HepG2 (cell line): ENCODE measurements at regions not wholly inside any gene's neighbourhood (a gene's known extent, or its start where the extent isn't known, plus 50 kb on each side); places are given as distances from the start of the nearest gene placed in this dataset.

Source experiments
- ARNT2 ChIP-seq: sonication (generic); formaldehyde crosslinking; IDR thresholded peaks from 2 replicates; pipeline ENCODE4 v1.8.0; 2022; ENCODE audit warnings: mild to moderate bottlenecking, low read depth, missing genetic modification reagents, moderate library complexity
- EP300 ChIP-seq, 3 experiments: sonication (generic) in 1 of 3; formaldehyde crosslinking in 1 of 3; IDR thresholded peaks; 2 replicates each; pipeline versions ENCODE4 v1.5.1 to v1.6.1; 2011 to 2020; ENCODE audit warnings: low read depth in 2 of 3, low read length in 2 of 3, borderline replicate concordance in 1 of 3, improper control_type of control experiment in 1 of 3, mild to moderate bottlenecking in 1 of 3, missing genetic modification reagents in 1 of 3, moderate library complexity in 1 of 3
- FOXO1 ChIP-seq: sonication (generic); formaldehyde crosslinking; IDR thresholded peaks from 2 replicates; pipeline ENCODE4 v1.4.0; 2020; ENCODE audit warnings: missing genetic modification reagents
- GFI1 ChIP-seq: sonication (generic); formaldehyde crosslinking; IDR thresholded peaks from 2 replicates; pipeline ENCODE4 v1.5.0; 2020; ENCODE audit warnings: missing genetic modification reagents, mild to moderate bottlenecking, borderline replicate concordance
- HHEX ChIP-seq: IDR thresholded peaks from 2 replicates; pipeline ENCODE4 v1.6.1; 2016; ENCODE audit warnings: control low read depth
- HMG20A ChIP-seq: IDR thresholded peaks from 2 replicates; pipeline ENCODE4 v1.6.1; 2016; ENCODE audit warnings: borderline replicate concordance
- MIER2 ChIP-seq: IDR thresholded peaks from 2 replicates; pipeline ENCODE4 v1.6.1; 2016; ENCODE audit warnings: missing biosample characterization, missing genetic modification reagents
- NR2F6 ChIP-seq, 2 experiments: IDR thresholded peaks; 2 replicates each; pipeline ENCODE4 v1.6.1; 2016; ENCODE audit warnings: antibody characterized with exemption in 1 of 2, mild to moderate bottlenecking in 1 of 2
- PTBP1 ChIP-seq: fragments of 200-400 bp; formaldehyde crosslinking; IDR thresholded peaks from 2 replicates; pipeline ENCODE4 v1.6.1; 2018; ENCODE audit warnings: low read length, low read depth; ENCODE audit not compliant: poor library complexity, severe bottlenecking
- TEAD3 ChIP-seq: optimal IDR thresholded peaks from 2 replicates; pipeline ENCODE3; 2016; ENCODE audit warnings: borderline replicate concordance
- ZBTB7A ChIP-seq: sonication (generic); formaldehyde crosslinking; IDR thresholded peaks from 2 replicates; pipeline ENCODE4 v1.8.0; 2022; ENCODE audit warnings: mild to moderate bottlenecking, missing genetic modification reagents
- ZBTB7B ChIP-seq: sonication (generic); formaldehyde crosslinking; IDR thresholded peaks from 2 replicates; pipeline ENCODE4 v1.4.0; 2020; ENCODE audit warnings: missing genetic modification reagents
- ZKSCAN1 ChIP-seq: fragments of 150-350 bp; IDR thresholded peaks from 2 replicates; pipeline ENCODE4 v1.6.1; 2014; ENCODE audit warnings: low read length
- ZNF207 ChIP-seq: fragments of 450-650 bp; IDR thresholded peaks from 2 replicates; pipeline ENCODE4 v1.6.1; 2016; ENCODE audit warnings: antibody characterized with exemption, borderline replicate concordance
- TF ChIP-seq, protein P1 (sequence below): sonication (generic); formaldehyde crosslinking; IDR thresholded peaks from 2 replicates; pipeline ENCODE4 v1.4.0; 2020; ENCODE audit warnings: mild to moderate bottlenecking, missing genetic modification reagents
- TF ChIP-seq, protein P2 (sequence below): sonication (generic); formaldehyde crosslinking; IDR thresholded peaks from 2 replicates; pipeline ENCODE4 v1.5.0; 2020; ENCODE audit warnings: missing genetic modification reagents
- TF ChIP-seq, protein P3 (sequence below): sonication (generic); formaldehyde crosslinking; IDR thresholded peaks from 2 replicates; pipeline ENCODE4 v1.8.0; 2022; ENCODE audit warnings: mild to moderate bottlenecking, missing genetic modification reagents, moderate library complexity
- TF ChIP-seq, protein P4 (sequence below): sonication (generic); formaldehyde crosslinking; IDR thresholded peaks from 2 replicates; pipeline ENCODE4 v1.5.1; 2020; ENCODE audit warnings: missing genetic modification reagents, mild to moderate bottlenecking, borderline replicate concordance
- TF ChIP-seq, protein P5 (sequence below): IDR thresholded peaks from 2 replicates; pipeline ENCODE4 v1.6.1; 2016

DNA sequence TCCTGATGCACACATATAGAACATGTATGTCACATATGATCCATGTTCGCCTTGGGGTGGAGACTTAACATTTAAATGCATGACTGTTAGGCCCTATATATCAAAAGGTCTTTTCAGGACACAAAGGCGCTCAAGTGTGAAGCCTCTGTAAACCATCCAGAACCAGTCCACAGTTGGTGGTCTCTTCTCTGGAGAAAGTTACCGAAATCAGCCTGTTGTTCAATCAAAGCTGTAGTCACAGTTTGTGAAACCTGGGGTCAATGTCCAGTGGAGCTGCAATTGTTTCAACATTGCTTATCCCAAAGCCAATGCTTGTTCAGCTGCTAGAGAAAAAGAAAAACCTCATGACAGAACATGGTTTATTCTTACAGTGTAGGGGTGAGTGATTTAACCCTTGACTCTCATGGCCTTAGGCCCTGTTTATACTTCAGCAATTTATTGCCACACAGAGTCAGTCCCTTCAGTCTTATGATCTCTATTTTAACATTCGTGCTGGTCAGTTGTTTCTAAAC is 193.6 kb upstream of the CST7 start (continued):
- TF ChIP-seq, protein P1, sequence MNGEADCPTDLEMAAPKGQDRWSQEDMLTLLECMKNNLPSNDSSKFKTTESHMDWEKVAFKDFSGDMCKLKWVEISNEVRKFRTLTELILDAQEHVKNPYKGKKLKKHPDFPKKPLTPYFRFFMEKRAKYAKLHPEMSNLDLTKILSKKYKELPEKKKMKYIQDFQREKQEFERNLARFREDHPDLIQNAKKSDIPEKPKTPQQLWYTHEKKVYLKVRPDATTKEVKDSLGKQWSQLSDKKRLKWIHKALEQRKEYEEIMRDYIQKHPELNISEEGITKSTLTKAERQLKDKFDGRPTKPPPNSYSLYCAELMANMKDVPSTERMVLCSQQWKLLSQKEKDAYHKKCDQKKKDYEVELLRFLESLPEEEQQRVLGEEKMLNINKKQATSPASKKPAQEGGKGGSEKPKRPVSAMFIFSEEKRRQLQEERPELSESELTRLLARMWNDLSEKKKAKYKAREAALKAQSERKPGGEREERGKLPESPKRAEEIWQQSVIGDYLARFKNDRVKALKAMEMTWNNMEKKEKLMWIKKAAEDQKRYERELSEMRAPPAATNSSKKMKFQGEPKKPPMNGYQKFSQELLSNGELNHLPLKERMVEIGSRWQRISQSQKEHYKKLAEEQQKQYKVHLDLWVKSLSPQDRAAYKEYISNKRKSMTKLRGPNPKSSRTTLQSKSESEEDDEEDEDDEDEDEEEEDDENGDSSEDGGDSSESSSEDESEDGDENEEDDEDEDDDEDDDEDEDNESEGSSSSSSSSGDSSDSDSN (CRISPR knock-in tag): peak; percentile 25; the same call in 1 of the 2 replicates
- TF ChIP-seq NR2F6 (IDR thresholded peaks at IDR 0.05): peak; percentile 80
- peak; percentile 71 for TF ChIP-seq NR2F6 (CRISPR knock-in tag; IDR thresholded peaks at IDR 0.05)
- 0 out of 2 replicates have a peak, but pooled peaks have one; percentile 42 for TF ChIP-seq ARNT2 (CRISPR knock-in tag)
- TF ChIP-seq HHEX: 0 out of 2 replicates have a peak, but pooled peaks have one; percentile 25
- no peak for TF ChIP-seq ZBTB7A
- peak in 1 of 2 experiments; percentile 79; a peak in 2 of 4 replicates for TF ChIP-seq EP300 (IDR thresholded peaks at IDR 0.05; ENCODE audit: low read depth in 2 of 2, low read length in 2 of 2)
- peak; percentile 63; the same call in 1 of the 2 replicates for TF ChIP-seq EP300 (CRISPR knock-in tag; IDR thresholded peaks at IDR 0.05; ENCODE audit: borderline replicate concordance)
- peak; percentile 78 for TF ChIP-seq ZKSCAN1
- peak; percentile 59 for TF ChIP-seq TEAD3 (CRISPR knock-in tag)
- TF ChIP-seq, protein P2, sequence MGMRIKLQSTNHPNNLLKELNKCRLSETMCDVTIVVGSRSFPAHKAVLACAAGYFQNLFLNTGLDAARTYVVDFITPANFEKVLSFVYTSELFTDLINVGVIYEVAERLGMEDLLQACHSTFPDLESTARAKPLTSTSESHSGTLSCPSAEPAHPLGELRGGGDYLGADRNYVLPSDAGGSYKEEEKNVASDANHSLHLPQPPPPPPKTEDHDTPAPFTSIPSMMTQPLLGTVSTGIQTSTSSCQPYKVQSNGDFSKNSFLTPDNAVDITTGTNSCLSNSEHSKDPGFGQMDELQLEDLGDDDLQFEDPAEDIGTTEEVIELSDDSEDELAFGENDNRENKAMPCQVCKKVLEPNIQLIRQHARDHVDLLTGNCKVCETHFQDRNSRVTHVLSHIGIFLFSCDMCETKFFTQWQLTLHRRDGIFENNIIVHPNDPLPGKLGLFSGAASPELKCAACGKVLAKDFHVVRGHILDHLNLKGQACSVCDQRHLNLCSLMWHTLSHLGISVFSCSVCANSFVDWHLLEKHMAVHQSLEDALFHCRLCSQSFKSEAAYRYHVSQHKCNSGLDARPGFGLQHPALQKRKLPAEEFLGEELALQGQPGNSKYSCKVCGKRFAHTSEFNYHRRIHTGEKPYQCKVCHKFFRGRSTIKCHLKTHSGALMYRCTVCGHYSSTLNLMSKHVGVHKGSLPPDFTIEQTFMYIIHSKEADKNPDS: no peak
- TF ChIP-seq MIER2 (CRISPR knock-in tag): peak; percentile 76; the same call in 1 of the 2 replicates
- TF ChIP-seq, protein P3, sequence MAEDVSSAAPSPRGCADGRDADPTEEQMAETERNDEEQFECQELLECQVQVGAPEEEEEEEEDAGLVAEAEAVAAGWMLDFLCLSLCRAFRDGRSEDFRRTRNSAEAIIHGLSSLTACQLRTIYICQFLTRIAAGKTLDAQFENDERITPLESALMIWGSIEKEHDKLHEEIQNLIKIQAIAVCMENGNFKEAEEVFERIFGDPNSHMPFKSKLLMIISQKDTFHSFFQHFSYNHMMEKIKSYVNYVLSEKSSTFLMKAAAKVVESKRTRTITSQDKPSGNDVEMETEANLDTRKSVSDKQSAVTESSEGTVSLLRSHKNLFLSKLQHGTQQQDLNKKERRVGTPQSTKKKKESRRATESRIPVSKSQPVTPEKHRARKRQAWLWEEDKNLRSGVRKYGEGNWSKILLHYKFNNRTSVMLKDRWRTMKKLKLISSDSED (CRISPR knock-in tag): no peak
- TF ChIP-seq, protein P4, sequence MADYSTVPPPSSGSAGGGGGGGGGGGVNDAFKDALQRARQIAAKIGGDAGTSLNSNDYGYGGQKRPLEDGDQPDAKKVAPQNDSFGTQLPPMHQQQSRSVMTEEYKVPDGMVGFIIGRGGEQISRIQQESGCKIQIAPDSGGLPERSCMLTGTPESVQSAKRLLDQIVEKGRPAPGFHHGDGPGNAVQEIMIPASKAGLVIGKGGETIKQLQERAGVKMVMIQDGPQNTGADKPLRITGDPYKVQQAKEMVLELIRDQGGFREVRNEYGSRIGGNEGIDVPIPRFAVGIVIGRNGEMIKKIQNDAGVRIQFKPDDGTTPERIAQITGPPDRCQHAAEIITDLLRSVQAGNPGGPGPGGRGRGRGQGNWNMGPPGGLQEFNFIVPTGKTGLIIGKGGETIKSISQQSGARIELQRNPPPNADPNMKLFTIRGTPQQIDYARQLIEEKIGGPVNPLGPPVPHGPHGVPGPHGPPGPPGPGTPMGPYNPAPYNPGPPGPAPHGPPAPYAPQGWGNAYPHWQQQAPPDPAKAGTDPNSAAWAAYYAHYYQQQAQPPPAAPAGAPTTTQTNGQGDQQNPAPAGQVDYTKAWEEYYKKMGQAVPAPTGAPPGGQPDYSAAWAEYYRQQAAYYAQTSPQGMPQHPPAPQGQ (CRISPR knock-in tag): no peak
- peak; percentile 85 for TF ChIP-seq ZBTB7B (CRISPR knock-in tag)
- peak; percentile 82 for TF ChIP-seq FOXO1 (CRISPR knock-in tag)
- peak; percentile 95 for TF ChIP-seq GFI1
- TF ChIP-seq PTBP1: no peak
- no peak for TF ChIP-seq ZNF207
- TF ChIP-seq HMG20A (CRISPR knock-in tag): peak; percentile 50; the same call in 1 of the 2 replicates
- TF ChIP-seq, protein P5, sequence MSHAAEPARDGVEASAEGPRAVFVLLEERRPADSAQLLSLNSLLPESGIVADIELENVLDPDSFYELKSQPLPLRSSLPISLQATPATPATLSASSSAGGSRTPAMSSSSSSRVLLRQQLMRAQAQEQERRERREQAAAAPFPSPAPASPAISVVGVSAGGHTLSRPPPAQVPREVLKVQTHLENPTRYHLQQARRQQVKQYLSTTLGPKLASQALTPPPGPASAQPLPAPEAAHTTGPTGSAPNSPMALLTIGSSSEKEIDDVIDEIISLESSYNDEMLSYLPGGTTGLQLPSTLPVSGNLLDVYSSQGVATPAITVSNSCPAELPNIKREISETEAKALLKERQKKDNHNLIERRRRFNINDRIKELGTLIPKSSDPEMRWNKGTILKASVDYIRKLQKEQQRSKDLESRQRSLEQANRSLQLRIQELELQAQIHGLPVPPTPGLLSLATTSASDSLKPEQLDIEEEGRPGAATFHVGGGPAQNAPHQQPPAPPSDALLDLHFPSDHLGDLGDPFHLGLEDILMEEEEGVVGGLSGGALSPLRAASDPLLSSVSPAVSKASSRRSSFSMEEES (CRISPR knock-in tag): peak; percentile 69
